SK-N-SH (cell line): ENCODE measurements at regions not wholly inside any gene's neighbourhood (a gene's known extent, or its start where the extent isn't known, plus 50 kb on each side); places are given as distances from the start of the nearest gene placed in this dataset.

Source experiments
- CTCF ChIA-PET: fragments of 300-600, 350-600 bp; formaldehyde crosslinking; extraction: SDS; loops from one replicate; lab custom pipeline; 2021; lab: Yijun Ruan, JAX
- POLR2A ChIA-PET: fragments of 350-600 bp; sonication (Branson Sonifier 250); formaldehyde crosslinking; extraction: SDS; loops from one replicate; lab custom pipeline; 2020; ENCODE audit warnings: antibody characterized with exemption, inconsistent platforms; lab: Yijun Ruan, JAX
- DNase-seq: peaks from one replicate; pipeline ENCODE4 v3.0.0; 2012
- H2AFZ ChIP-seq: fragments of 200-600 bp; sonication (generic); 2 replicates; pipeline ENCODE4 v1.8.1; 2016; ENCODE audit warnings: antibody characterized with exemption, mild to moderate bottlenecking, low read depth
- H3F3A ChIP-seq: fragments of 200-600 bp; sonication (generic); replicated peaks from 2 replicates; pipeline ENCODE3; 2016; ENCODE audit warnings: antibody characterized with exemption, mild to moderate bottlenecking; ENCODE audit not compliant: insufficient read depth
- H3K27ac ChIP-seq, 2 experiments: fragments of 200-500 bp in 1 of 2; fragments of 200-600 bp in 1 of 2; sonication (Bioruptor generic) in 1 of 2; sonication (generic), shearing (Covaris generic) in 1 of 2; 2 replicates each; pipeline versions ENCODE4 v1.5.1 to v1.6.1; 2014 to 2016; ENCODE audit warnings: low read depth in 2 of 2, inconsistent platforms in 1 of 2, low read length in 1 of 2, mild to moderate bottlenecking in 1 of 2, mixed read lengths in 1 of 2
- H3K27me3 ChIP-seq: fragments of 200-600 bp; sonication (generic), shearing (Covaris generic); 2 replicates; pipeline ENCODE4 v1.6.1; 2016; ENCODE audit warnings: mixed run types; ENCODE audit not compliant: insufficient read depth
- H3K36me3 ChIP-seq, 2 experiments: fragments of 200-500 bp in 1 of 2; fragments of 200-600 bp in 1 of 2; sonication (Bioruptor generic) in 1 of 2; sonication (generic) in 1 of 2; replicated peaks in 1 of 2; 2 replicates each; pipeline versions ENCODE3 to v1.5.1; 2014 to 2016; ENCODE audit warnings: low read length in 1 of 2, mild to moderate bottlenecking in 1 of 2; ENCODE audit not compliant: insufficient read depth in 2 of 2, control insufficient read depth in 1 of 2
- H3K4me1 ChIP-seq, 2 experiments: fragments of 200-500 bp in 1 of 2; fragments of 200-600 bp in 1 of 2; sonication (Bioruptor generic) in 1 of 2; sonication (generic), shearing (Covaris generic) in 1 of 2; 2 replicates each; pipeline versions ENCODE4 v1.5.1 to v1.6.1; 2014 to 2016; ENCODE audit warnings: low read depth in 1 of 2, low read length in 1 of 2, mixed run types in 1 of 2; ENCODE audit not compliant: insufficient read depth in 2 of 2, control insufficient read depth in 1 of 2
- H3K4me2 ChIP-seq: fragments of 200-600 bp; sonication (generic), shearing (Covaris generic); 2 replicates; pipeline ENCODE4 v1.6.1; 2017; ENCODE audit warnings: mixed run types
- H3K4me3 ChIP-seq, 2 experiments: fragments of 200-500 bp in 1 of 2; fragments of 200-600 bp in 1 of 2; sonication (Bioruptor generic) in 1 of 2; sonication (generic), shearing (Covaris generic) in 1 of 2; 2 replicates each; pipeline versions ENCODE4 v1.5.1 to v1.8.1; 2014 to 2016; ENCODE audit warnings: low read depth in 2 of 2, inconsistent platforms in 1 of 2, low read length in 1 of 2, mild to moderate bottlenecking in 1 of 2, mixed read lengths in 1 of 2, moderate library complexity in 1 of 2
- H3K79me2 ChIP-seq: fragments of 200-600 bp; sonication (generic); 2 replicates; pipeline ENCODE4 v1.8.1; 2017; ENCODE audit warnings: mild to moderate bottlenecking; ENCODE audit not compliant: insufficient read depth
- H3K9ac ChIP-seq: fragments of 200-600 bp; sonication (generic); 2 replicates; pipeline ENCODE4 v1.6.1; 2017; ENCODE audit warnings: mixed run types
- H3K9me2 ChIP-seq: fragments of 200-600 bp; sonication (generic); 2 replicates; pipeline ENCODE4 v1.6.1; 2017; ENCODE audit warnings: mixed run types
- H3K9me3 ChIP-seq: fragments of 200-600 bp; sonication (generic); 2 replicates; pipeline ENCODE4 v1.6.1; 2017; ENCODE audit warnings: mixed run types, mild to moderate bottlenecking, moderate library complexity
- H4K20me1 ChIP-seq: fragments of 200-600 bp; sonication (generic); 2 replicates; pipeline ENCODE4 v1.6.1; 2017; ENCODE audit warnings: mild to moderate bottlenecking, mixed run types; ENCODE audit not compliant: insufficient read depth
- CHD2 ChIP-seq: fragments of 150-350 bp; IDR thresholded peaks from 2 replicates; pipeline ENCODE4 v1.6.1; 2018; ENCODE audit warnings: low read length; ENCODE audit not compliant: partially characterized antibody
- EP300 ChIP-seq, 2 experiments: IDR thresholded peaks; 2 replicates each; pipeline versions ENCODE4 v1.4.0 to v1.6.1; 2012; ENCODE audit warnings: borderline replicate concordance in 1 of 2, low read depth in 1 of 2, low read length in 1 of 2
- FOXJ3 ChIP-seq: sonication (generic); formaldehyde crosslinking; IDR thresholded peaks from 2 replicates; pipeline ENCODE4 v1.5.1; 2020; ENCODE audit warnings: mild to moderate bottlenecking, missing genetic modification reagents
- MEF2A ChIP-seq: IDR thresholded peaks from 2 replicates; pipeline ENCODE4 v1.4.0; 2012; ENCODE audit warnings: low read depth, borderline replicate concordance
- NFIC ChIP-seq: IDR thresholded peaks from 2 replicates; pipeline ENCODE4 v1.4.0; 2012; ENCODE audit warnings: borderline replicate concordance
- NRF1 ChIP-seq: IDR thresholded peaks from 2 replicates; pipeline ENCODE4 v1.6.1; 2012; ENCODE audit warnings: low read depth, mild to moderate bottlenecking, low read length
- RFX5 ChIP-seq: IDR thresholded peaks from 2 replicates; pipeline ENCODE4 v1.6.1; 2012; ENCODE audit warnings: mild to moderate bottlenecking, improper control_type of control experiment, low read length
- RXRA ChIP-seq: IDR thresholded peaks from 2 replicates; pipeline ENCODE4 v1.4.0; 2012; ENCODE audit warnings: low read depth, mild to moderate bottlenecking, borderline replicate concordance
- SMC3 ChIP-seq: IDR thresholded peaks from 2 replicates; pipeline ENCODE4 v1.6.1; 2012; ENCODE audit warnings: low read depth, low read length, improper control_type of control experiment
- TAF1 ChIP-seq: IDR thresholded peaks from 2 replicates; pipeline ENCODE4 v1.6.1; 2012; ENCODE audit warnings: low read depth, mild to moderate bottlenecking, low read length, moderate library complexity, borderline replicate concordance
- TEAD4 ChIP-seq: IDR thresholded peaks from 2 replicates; pipeline ENCODE4 v1.4.0; 2012; ENCODE audit warnings: mild to moderate bottlenecking, borderline replicate concordance; ENCODE audit not compliant: insufficient read depth
- WGBS: methylation state at CpG from one replicate; pipeline ENCODE4 v1.1.6; 2017; ENCODE audit warnings: low lambda C conversion rate; 5-methylcytosine and 5-hydroxymethylcytosine counted together
- TF ChIP-seq, protein P1 (sequence below): IDR thresholded peaks from 2 replicates; pipeline ENCODE4; 2012
- TF ChIP-seq, protein P2 (sequence below): IDR thresholded peaks from 2 replicates; pipeline ENCODE4 v1.6.1; 2012; ENCODE audit warnings: mild to moderate bottlenecking, low read depth, low read length, moderate library complexity
- TF ChIP-seq, protein P3 (sequence below): fragments of 200-600 bp; sonication (generic); IDR thresholded peaks from 2 replicates; pipeline ENCODE4 v1.6.1; 2017; ENCODE audit warnings: antibody characterized with exemption, mild to moderate bottlenecking, moderate library complexity
- TF ChIP-seq, protein P4 (sequence below): IDR thresholded peaks from 2 replicates; pipeline ENCODE4 v1.4.0; 2012; ENCODE audit warnings: low read depth, borderline replicate concordance
- TF ChIP-seq, protein P5 (sequence below): fragments of 150-350 bp; IDR thresholded peaks from 2 replicates; pipeline ENCODE4 v1.6.1; 2017; ENCODE audit warnings: antibody characterized with exemption, low read length, low read depth, borderline replicate concordance

DNA sequence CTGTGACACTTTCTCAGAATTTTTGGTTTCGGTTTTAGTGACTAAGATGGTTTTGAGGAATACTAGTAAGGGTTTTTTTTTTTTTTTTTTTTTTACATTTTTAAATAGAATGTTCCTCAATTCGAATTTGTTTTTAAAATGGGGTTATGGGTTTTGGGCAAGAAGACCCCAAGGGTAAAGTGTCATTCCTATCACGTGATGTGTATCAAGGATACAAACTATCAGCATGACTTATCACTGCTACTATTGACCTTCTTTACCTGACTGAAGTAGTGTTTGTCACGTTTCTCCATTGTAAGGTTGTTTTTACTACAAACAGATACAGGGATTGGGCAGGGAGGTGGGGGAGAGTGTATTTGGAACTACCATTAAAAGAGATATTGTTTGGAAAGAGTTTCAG is 781.1 kb upstream of the ADGRL4 start:
- Histone ChIP-seq H3K4me3 (no peak overlapping the region), H3K9me3 (no peaks in the 10 kb centered on the region), H3K9me2 (no peaks in the 10 kb centered on the region), H3F3A (peaks cover 2% of the 10 kb centered on the region), H2AFZ (no peak overlapping the region), H3K9ac (no peak overlapping the region), H3K79me2 (no peaks in the 10 kb centered on the region), H4K20me1 (no peaks in the 10 kb centered on the region), H3K4me1 (no peaks in the 10 kb centered on the region; a peak in 1 of 4 replicates), H3K36me3 (no peaks in the 10 kb centered on the region), H3K4me2 (no peak overlapping the region)
- DNase-seq = no peak
- WGBS = 68% methylated on average over 4 of the region's 4 CpGs
- CTCF ChIA-PET = no interaction called here
- TF ChIP-seq CHD2 = no peak
- no peak for TF ChIP-seq NRF1
- TF ChIP-seq, protein P1, sequence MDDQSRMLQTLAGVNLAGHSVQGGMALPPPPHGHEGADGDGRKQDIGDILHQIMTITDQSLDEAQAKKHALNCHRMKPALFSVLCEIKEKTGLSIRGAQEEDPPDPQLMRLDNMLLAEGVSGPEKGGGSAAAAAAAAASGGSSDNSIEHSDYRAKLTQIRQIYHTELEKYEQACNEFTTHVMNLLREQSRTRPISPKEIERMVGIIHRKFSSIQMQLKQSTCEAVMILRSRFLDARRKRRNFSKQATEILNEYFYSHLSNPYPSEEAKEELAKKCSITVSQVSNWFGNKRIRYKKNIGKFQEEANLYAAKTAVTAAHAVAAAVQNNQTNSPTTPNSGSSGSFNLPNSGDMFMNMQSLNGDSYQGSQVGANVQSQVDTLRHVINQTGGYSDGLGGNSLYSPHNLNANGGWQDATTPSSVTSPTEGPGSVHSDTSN = no peak
- no peak for TF ChIP-seq MEF2A
- no peak for TF ChIP-seq TEAD4
- no peak for TF ChIP-seq NFIC
- TF ChIP-seq, protein P2, sequence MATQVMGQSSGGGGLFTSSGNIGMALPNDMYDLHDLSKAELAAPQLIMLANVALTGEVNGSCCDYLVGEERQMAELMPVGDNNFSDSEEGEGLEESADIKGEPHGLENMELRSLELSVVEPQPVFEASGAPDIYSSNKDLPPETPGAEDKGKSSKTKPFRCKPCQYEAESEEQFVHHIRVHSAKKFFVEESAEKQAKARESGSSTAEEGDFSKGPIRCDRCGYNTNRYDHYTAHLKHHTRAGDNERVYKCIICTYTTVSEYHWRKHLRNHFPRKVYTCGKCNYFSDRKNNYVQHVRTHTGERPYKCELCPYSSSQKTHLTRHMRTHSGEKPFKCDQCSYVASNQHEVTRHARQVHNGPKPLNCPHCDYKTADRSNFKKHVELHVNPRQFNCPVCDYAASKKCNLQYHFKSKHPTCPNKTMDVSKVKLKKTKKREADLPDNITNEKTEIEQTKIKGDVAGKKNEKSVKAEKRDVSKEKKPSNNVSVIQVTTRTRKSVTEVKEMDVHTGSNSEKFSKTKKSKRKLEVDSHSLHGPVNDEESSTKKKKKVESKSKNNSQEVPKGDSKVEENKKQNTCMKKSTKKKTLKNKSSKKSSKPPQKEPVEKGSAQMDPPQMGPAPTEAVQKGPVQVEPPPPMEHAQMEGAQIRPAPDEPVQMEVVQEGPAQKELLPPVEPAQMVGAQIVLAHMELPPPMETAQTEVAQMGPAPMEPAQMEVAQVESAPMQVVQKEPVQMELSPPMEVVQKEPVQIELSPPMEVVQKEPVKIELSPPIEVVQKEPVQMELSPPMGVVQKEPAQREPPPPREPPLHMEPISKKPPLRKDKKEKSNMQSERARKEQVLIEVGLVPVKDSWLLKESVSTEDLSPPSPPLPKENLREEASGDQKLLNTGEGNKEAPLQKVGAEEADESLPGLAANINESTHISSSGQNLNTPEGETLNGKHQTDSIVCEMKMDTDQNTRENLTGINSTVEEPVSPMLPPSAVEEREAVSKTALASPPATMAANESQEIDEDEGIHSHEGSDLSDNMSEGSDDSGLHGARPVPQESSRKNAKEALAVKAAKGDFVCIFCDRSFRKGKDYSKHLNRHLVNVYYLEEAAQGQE = no peak
- TF ChIP-seq EP300 (IDR thresholded peaks at IDR 0.05; ENCODE audit: borderline replicate concordance in 1 of 2, low read depth in 1 of 2, low read length in 1 of 2) = no peak
- TF ChIP-seq RFX5 = no peak
- no peak for TF ChIP-seq FOXJ3 (CRISPR knock-in tag)
- no peak for TF ChIP-seq TAF1
- TF ChIP-seq, protein P3, sequence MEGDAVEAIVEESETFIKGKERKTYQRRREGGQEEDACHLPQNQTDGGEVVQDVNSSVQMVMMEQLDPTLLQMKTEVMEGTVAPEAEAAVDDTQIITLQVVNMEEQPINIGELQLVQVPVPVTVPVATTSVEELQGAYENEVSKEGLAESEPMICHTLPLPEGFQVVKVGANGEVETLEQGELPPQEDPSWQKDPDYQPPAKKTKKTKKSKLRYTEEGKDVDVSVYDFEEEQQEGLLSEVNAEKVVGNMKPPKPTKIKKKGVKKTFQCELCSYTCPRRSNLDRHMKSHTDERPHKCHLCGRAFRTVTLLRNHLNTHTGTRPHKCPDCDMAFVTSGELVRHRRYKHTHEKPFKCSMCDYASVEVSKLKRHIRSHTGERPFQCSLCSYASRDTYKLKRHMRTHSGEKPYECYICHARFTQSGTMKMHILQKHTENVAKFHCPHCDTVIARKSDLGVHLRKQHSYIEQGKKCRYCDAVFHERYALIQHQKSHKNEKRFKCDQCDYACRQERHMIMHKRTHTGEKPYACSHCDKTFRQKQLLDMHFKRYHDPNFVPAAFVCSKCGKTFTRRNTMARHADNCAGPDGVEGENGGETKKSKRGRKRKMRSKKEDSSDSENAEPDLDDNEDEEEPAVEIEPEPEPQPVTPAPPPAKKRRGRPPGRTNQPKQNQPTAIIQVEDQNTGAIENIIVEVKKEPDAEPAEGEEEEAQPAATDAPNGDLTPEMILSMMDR = no peak
- TF ChIP-seq, protein P4, sequence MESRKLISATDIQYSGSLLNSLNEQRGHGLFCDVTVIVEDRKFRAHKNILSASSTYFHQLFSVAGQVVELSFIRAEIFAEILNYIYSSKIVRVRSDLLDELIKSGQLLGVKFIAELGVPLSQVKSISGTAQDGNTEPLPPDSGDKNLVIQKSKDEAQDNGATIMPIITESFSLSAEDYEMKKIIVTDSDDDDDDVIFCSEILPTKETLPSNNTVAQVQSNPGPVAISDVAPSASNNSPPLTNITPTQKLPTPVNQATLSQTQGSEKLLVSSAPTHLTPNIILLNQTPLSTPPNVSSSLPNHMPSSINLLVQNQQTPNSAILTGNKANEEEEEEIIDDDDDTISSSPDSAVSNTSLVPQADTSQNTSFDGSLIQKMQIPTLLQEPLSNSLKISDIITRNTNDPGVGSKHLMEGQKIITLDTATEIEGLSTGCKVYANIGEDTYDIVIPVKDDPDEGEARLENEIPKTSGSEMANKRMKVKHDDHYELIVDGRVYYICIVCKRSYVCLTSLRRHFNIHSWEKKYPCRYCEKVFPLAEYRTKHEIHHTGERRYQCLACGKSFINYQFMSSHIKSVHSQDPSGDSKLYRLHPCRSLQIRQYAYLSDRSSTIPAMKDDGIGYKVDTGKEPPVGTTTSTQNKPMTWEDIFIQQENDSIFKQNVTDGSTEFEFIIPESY = no peak
- no peak for TF ChIP-seq RXRA
- TF ChIP-seq, protein P5, sequence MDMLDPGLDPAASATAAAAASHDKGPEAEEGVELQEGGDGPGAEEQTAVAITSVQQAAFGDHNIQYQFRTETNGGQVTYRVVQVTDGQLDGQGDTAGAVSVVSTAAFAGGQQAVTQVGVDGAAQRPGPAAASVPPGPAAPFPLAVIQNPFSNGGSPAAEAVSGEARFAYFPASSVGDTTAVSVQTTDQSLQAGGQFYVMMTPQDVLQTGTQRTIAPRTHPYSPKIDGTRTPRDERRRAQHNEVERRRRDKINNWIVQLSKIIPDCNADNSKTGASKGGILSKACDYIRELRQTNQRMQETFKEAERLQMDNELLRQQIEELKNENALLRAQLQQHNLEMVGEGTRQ = no peak
- no peak for TF ChIP-seq SMC3
- TF ChIP-seq, all 33 proteins: peak for 0
- H3K27me3 ChIP-seq = no peaks in the 10 kb centered on the region
- no peak overlapping the region for H3K27ac ChIP-seq
- POLR2A ChIA-PET = no interaction called here
